GM18520 (cell line): ENCODE measurements at regions not wholly inside any gene's neighbourhood (a gene's known extent, or its start where the extent isn't known, plus 50 kb on each side); places are given as distances from the start of the nearest gene placed in this dataset.

Source experiments
- ATAC-seq: cut with Tn5 transposase; IDR thresholded peaks from one replicate; pipeline ENCODE4 v1.9.1; 2021; ENCODE audit not compliant: unreplicated experiment

DNA sequence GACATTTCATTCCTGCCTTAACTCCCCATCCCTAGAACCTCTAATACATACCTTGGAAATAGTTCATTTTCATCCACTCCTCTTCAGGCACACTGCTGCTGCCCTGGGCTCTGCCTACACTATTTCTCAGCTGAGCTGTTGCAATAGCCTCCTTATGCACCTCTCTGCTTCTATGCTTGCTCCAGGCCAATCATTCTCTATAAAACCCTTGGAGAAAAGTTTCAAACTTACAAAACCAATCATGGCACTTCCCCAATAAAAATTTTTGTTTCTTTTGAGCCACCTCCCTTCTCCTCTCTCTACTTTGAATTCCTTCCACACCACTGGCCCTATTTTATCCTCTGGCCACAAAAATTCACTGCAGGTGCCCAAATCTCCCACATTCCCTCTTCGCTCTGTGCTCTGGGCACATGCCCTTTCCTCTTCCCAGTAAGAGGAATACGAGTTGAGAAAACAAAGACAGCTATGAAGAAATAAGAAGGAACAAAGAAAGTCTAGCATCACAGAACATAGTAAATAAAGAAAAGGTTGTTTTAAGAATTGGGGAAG is 301.4 kb downstream of the ELAVL2 start:
- no peak for ATAC-seq

- no peak for ATAC-seq
These were observed 299.2 kb downstream of the ELAVL2 start for GRCh38 chr9:23526806-23527205.

- ATAC-seq, result no peak
These were observed 293.8 kb downstream of the ELAVL2 start for GRCh38 chr9:23532282-23532681.

- ATAC-seq, result no peak
These were observed 288.6 kb downstream of the ELAVL2 start for GRCh38 chr9:23537192-23538066.

GRCh38 chr9:23538067-23538402 is 288.0 kb downstream of the ELAVL2 start:
- ATAC-seq, result no peak

DNA sequence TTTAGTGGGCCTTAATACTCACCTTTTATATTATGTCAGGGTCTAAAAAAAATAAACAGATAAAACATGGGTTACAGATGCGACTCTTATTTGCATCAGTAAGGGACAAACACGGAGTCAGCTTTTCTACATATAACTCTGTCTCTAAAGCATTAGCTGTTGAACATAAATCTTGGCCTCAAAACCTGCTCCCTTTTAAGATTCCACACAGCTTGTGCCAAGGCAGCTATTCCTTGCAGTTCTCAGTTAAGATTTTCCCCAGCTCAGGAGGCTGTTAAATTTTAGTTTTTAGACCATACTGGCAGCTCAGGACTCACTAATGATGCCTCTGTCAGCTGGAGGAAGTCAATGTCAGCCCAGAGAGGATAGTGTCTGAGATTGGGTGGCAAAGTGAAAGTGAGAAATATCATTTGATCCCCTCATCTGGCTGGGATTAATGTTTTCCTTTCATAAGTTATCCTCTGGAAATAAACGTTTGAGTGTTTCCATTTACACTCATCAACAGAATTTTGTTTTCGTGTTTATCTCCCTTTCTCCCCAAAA is 287.5 kb downstream of the ELAVL2 start:
- ATAC-seq, result no peak

DNA sequence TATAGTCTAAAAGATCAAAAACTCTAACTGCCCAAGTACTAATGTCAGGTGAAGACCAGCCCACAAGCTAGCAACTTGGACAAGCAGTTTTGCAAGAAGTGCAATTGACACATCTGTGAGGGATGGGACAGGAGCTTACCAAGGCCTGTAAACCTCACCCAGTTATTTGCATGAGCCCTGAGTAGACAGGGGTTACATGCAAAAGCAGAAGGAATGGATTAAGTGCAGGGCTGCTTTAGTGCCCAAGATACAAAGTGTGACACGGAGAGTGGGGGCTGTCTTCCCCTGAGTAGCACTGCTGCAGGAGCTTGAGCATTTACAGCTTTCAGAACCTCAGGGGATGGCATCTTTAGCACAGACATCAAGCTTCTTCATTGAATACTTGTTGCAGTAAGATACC is 286.7 kb downstream of the ELAVL2 start:
- ATAC-seq, result no peak

GRCh38 chr9:23541976-23542375 is 284.1 kb downstream of the ELAVL2 start:
- no peak for ATAC-seq

GRCh38 chr9:23542438-23542837 is 283.6 kb downstream of the ELAVL2 start:
- no peak for ATAC-seq

DNA sequence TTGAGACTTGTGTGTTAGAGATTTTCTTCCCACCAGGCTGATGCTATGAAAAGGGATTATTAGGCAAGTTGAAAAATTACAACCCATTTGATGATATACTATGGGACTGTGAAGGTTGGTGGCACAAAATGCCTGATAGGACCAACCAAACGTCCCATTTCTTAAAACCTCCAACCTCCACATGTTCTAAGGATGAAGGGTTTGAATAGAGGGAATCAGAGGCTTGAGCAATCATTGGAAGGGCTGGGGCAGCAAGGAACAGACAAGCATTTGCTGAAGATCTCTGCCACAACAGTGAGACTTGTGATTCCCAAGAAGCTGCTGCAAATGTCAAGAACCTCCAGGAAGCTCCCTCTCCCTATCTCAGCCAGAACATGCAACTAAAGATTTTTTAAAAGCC is 283.1 kb downstream of the ELAVL2 start:
- no peak for ATAC-seq

DNA sequence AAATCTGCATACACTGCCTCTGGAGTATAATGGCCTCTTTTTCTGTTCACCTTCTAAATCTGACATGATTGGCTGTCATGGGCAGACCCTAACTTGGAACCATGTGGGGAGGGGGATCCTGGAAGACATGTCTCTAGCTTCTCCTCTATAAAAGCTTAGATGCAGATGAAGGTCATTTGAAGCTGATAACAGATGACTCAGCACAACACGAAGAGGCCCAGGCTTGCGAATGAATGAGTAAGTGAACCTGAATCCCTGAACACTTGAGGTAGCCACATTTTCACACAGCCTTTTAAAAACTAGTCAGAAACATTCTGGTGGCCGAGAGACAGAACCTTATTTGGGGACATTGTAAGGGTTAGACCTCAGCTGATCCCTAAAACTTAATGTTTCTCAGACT is 282.6 kb downstream of the ELAVL2 start:
- no peak for ATAC-seq

DNA sequence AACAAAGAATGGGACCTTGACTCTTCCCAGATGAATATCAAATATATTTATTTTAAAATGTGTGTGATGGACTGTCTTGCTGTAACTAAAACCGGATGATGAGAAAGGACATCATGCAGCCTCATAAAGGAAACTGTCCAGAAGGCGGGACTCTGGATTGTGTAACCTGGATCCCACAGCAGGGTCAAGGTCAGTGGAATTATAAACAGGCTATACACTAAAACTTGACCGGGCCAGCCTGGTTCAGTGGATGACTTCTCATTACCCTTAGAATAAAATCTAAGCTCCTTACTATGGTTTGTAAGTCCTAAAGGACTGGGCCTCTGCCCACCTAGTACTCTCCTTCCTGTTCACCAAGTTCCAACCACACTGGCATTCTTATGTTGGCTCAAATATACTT is 280.3 kb downstream of the ELAVL2 start:
- ATAC-seq, result no peak

DNA sequence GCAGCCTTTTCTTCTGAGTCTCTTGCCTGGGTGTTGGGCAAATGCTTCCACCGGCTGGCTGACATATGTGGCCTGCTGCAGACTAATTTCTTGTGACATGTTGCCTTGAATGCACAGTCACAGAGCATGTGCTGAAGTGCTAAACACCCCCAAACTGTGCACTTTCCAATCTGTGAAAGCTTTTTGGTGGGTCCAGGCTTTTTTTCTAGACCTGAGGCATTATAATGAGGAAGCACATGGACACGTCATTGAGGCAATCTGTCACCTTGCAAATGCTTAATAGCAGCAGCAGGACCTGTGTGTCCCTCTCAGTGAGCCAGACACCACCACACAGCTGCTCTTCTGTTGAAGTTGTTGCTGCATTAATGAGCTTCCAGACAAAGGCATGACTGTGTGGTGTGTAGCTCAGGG is 274.7 kb downstream of the ELAVL2 start:
- ATAC-seq, result no peak

- no peak for ATAC-seq
These were observed 273.9 kb downstream of the ELAVL2 start for GRCh38 chr9:23551929-23552707.

GRCh38 chr9:23552876-23553601 is 273.0 kb downstream of the ELAVL2 start:
- no peak for ATAC-seq

DNA sequence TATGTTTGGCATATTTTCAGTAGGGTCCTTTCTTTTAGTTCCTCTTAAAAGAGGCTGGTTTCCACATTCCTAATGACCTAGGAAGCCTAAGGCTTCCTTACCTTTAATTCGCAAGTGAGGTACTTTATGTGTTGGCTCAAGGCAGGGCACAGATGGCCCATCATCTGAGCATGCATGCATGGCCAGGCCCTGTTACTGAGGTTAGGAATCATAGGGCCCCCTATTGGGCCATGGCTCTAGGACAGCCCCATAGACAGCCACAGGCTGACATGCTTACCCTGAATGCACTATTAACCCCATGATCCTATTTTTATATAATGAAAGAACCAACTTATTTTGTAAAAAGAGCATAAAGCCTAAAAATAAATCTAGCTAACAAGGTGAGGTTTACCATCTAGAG is 271.4 kb downstream of the ELAVL2 start:
- ATAC-seq, result no peak

DNA sequence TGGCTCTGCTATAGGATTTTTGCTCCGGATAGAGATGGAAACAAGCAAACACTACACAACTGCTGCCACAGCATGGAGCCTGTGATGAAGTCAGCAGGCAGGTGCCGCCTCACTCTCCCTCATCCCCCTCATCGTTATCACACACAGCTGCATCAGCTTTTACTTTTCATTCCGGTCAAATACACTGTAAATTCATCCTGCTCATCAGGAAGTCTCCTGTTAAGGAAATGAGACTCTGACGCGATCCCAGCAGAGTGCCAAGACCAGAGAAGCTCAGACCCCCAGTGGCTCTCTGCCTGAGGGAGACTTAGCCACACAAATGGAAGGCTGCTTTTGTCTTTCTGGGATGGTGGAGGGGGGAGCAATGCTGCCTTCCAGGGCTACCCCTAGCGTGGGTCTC is 270.2 kb downstream of the ELAVL2 start:
- ATAC-seq, result no peak

- no peak for ATAC-seq
These were observed 269.6 kb downstream of the ELAVL2 start for GRCh38 chr9:23556459-23556858.

DNA sequence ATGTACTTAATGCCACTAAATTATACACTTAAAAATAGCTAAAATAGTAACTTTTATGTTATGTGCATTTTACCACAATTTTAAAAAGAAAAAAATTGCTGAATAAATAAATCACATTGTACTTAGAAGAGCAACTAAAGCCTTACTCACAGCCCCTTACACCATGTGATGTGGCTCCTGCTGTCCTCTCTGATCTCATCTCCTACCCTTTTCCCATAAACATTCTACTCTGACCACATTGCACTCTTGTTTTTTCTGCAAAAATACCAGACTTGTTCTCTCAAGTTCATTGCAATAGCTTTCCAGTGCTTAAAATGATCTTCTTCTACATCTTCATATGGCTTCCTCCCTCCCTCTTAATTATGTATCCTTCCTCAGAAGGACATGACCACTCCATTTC is 268.4 kb downstream of the ELAVL2 start:
- no peak for ATAC-seq

GRCh38 chr9:23559522-23559921 is 266.5 kb downstream of the ELAVL2 start:
- no peak for ATAC-seq

DNA sequence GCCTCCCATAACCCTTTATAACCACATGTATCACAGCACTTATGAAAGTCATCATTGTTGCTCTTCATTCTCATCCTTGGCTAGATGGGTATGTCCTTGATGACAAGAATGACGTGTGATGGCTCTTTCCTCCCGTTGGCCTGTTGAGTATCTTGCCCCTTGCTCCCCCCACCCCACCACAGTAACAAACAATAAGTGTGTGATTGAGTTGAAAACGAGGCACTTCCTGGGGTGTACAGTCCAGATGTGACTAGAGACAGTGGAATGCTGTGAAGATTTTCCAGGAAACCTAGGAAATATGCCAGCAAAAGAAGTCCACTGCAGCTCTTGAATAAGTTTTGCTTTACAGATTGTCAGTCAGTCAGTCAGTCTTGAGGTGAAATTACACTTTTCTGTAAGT is 262.5 kb downstream of the ELAVL2 start:
- no peak for ATAC-seq
